Smooth muscle cell (in vitro differentiated cells): ENCODE measurements at regions not wholly inside any gene's neighbourhood (a gene's known extent, or its start where the extent isn't known, plus 50 kb on each side); places are given as distances from the start of the nearest gene placed in this dataset.

Source experiments
- DNase-seq: peaks from one replicate; lab custom pipeline; 2025; ENCODE audit not compliant: unreplicated experiment; lab: John Stamatoyannopoulos, UW
- H2AFZ ChIP-seq: fragments of 200-600 bp; sonication (generic); 2 replicates; pipeline ENCODE4 v1.6.0; 2016; ENCODE audit warnings: antibody characterized with exemption, low read depth, mild to moderate bottlenecking
- H3F3A ChIP-seq: fragments of 200-600 bp; sonication (generic); 2 replicates; pipeline ENCODE4 v1.6.0; 2017; ENCODE audit warnings: antibody characterized with exemption, low read depth
- H3K27ac ChIP-seq: fragments of 200-600 bp; sonication (generic); 2 replicates; pipeline ENCODE4 v1.5.1; 2016; ENCODE audit warnings: low read depth, mild to moderate bottlenecking
- H3K27me3 ChIP-seq: fragments of 200-600 bp; sonication (generic); 2 replicates; pipeline ENCODE4 v1.6.1; 2016; ENCODE audit warnings: low read depth, mild to moderate bottlenecking
- H3K36me3 ChIP-seq: fragments of 200-600 bp; sonication (generic); 2 replicates; pipeline ENCODE4 v1.5.1; 2016; ENCODE audit warnings: low read depth
- H3K4me1 ChIP-seq: fragments of 200-600 bp; sonication (generic); 2 replicates; pipeline ENCODE4 v1.5.1; 2016; ENCODE audit warnings: low read depth
- H3K4me2 ChIP-seq: fragments of 200-600 bp; sonication (generic); 2 replicates; pipeline ENCODE4 v1.6.0; 2016; ENCODE audit warnings: mild to moderate bottlenecking
- H3K4me3 ChIP-seq: fragments of 200-600 bp; sonication (generic); 2 replicates; pipeline ENCODE4 v1.5.1; 2016; ENCODE audit warnings: mild to moderate bottlenecking
- H3K79me2 ChIP-seq: fragments of 200-600 bp; sonication (generic); 2 replicates; pipeline ENCODE4 v1.6.0; 2016; ENCODE audit warnings: low read depth, mild to moderate bottlenecking
- H3K9ac ChIP-seq: fragments of 200-600 bp; sonication (generic); 2 replicates; pipeline ENCODE4 v1.6.0; 2016; ENCODE audit warnings: low read depth
- H3K9me3 ChIP-seq: fragments of 200-600 bp; sonication (generic); replicated peaks from 2 replicates; pipeline ENCODE4 v1.5.1; 2016; ENCODE audit warnings: low read depth
- H4K20me1 ChIP-seq: fragments of 200-600 bp; sonication (generic); 2 replicates; pipeline ENCODE4 v1.6.0; 2016; ENCODE audit warnings: low read depth
- CTCF ChIP-seq: fragments of 200-600 bp; sonication (generic); IDR thresholded peaks from 2 replicates; pipeline ENCODE4 v1.5.1; 2017; ENCODE audit warnings: borderline replicate concordance, mild to moderate bottlenecking, antibody characterized with exemption; ENCODE audit not compliant: insufficient read depth, poor library complexity, severe bottlenecking
- WGBS: methylation state at CpG from one replicate; pipeline ENCODE4 v1.1.7; 2016; ENCODE audit warnings: low lambda C conversion rate; 5-methylcytosine and 5-hydroxymethylcytosine counted together

DNA sequence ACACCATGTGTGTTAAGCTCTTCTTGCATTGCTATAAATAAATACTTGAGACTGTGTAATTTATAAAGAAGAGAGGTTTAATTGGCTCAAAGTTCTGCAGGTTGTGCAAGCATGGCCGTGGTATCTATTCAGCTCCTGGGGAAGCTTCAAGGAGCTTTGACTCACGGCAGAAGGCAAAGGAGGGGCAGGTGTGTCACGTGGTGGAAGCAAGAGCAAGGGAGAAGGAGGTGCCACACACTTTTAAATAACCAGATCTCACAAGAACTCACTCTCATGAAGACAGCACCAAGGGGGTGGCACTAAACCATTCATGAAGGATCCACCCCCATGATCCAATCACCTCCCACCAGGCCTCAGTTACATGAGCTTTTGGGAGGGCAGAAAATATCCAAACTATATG, 193.7 kb downstream of the ERMARD start:
- DNase-seq, result no peak
- no peak for TF ChIP-seq CTCF
- Histone ChIP-seq H3K27ac (no peak overlapping the region), H3F3A (no peaks in the 10 kb centered on the region), H3K36me3 (no peaks in the 10 kb centered on the region), H3K79me2 (no peaks in the 10 kb centered on the region), H2AFZ (no peak overlapping the region), H3K9ac (no peak overlapping the region), H4K20me1 (no peaks in the 10 kb centered on the region), H3K4me2 (no peak overlapping the region), H3K4me3 (no peak overlapping the region), H3K4me1 (no peaks in the 10 kb centered on the region), H3K27me3 (peaks cover 21% of the 10 kb centered on the region), H3K9me3 (no peaks in the 10 kb centered on the region)
- WGBS, result 57% methylated on average over 3 of the region's 3 CpGs

DNA sequence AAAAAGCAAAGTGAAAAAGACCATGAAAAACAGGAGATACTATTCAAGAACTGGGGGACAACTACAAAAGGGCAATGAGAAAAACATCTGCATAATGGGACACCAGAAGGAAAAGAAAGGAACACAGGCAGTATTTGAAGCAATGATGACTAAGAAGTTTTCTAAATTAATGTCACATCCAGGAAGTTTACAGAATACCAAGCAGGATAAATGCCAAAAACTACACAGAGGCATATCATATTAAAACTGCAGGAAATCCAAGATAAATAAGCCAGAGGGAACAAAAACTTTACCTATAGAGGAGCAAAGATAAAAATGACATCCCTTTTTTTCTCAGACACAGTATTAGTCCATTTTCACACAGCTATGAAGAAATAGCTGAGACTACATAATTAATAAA, 193.0 kb downstream of the ERMARD start:
- H3K36me3 ChIP-seq, result no peaks in the 10 kb centered on the region
- no peaks in the 10 kb centered on the region for H3F3A ChIP-seq
- no peaks in the 10 kb centered on the region for H3K4me1 ChIP-seq
- no peak overlapping the region for H3K9ac ChIP-seq
- no peak overlapping the region for H3K27ac ChIP-seq
- H3K27me3 ChIP-seq, result peaks cover 21% of the 10 kb centered on the region
- H3K4me2 ChIP-seq, result no peak overlapping the region
- H3K4me3 ChIP-seq, result no peak overlapping the region
- no peaks in the 10 kb centered on the region for H3K79me2 ChIP-seq
- no peaks in the 10 kb centered on the region for H3K9me3 ChIP-seq
- no peak for DNase-seq
- no peaks in the 10 kb centered on the region for H4K20me1 ChIP-seq
- no peak overlapping the region for H2AFZ ChIP-seq
- no peak for TF ChIP-seq CTCF

GRCh38 chr6:169944061-169944337, 192.6 kb downstream of the ERMARD start:
- Histone ChIP-seq H3K9ac (no peak overlapping the region), H3K9me3 (no peaks in the 10 kb centered on the region), H3K27ac (no peak overlapping the region), H3K79me2 (no peaks in the 10 kb centered on the region), H3K27me3 (peaks cover 22% of the 10 kb centered on the region), H4K20me1 (no peaks in the 10 kb centered on the region), H3F3A (no peaks in the 10 kb centered on the region), H3K4me2 (no peak overlapping the region), H2AFZ (no peak overlapping the region), H3K4me1 (no peaks in the 10 kb centered on the region), H3K36me3 (no peaks in the 10 kb centered on the region), H3K4me3 (no peak overlapping the region)
- no peak for DNase-seq
- TF ChIP-seq CTCF, result no peak

GRCh38 chr6:169943241-169944060, 192.0 kb downstream of the ERMARD start:
- TF ChIP-seq CTCF, result no peak
- Histone ChIP-seq H3K4me2 (no peak overlapping the region), H3F3A (no peaks in the 10 kb centered on the region), H3K79me2 (no peaks in the 10 kb centered on the region), H3K27ac (no peak overlapping the region), H3K4me1 (no peaks in the 10 kb centered on the region), H3K4me3 (no peak overlapping the region), H4K20me1 (no peaks in the 10 kb centered on the region), H3K27me3 (peaks cover 26% of the 10 kb centered on the region), H2AFZ (no peak overlapping the region), H3K9ac (no peak overlapping the region), H3K36me3 (no peaks in the 10 kb centered on the region), H3K9me3 (no peaks in the 10 kb centered on the region)
- DNase-seq, result no peak
- 70% methylated on average over 7 of the region's 7 CpGs for WGBS
